ENCODE measurements at regions not wholly inside any gene's neighbourhood (a gene's known extent, or its start where the extent isn't known, plus 50 kb on each side); places are given as distances from the start of the nearest gene placed in this dataset.
"Not testable (repeated sequence)": the region's sequence is repeated elsewhere in the genome, so short reads cannot be mapped to it uniquely, and the experiment has no call there.

- Histone ChIP-seq H3K4me3 (no peak overlapping the region), H3K4me1 (peaks cover 0 to 11% (median 8%) of the 10 kb centered on the region in 4 donors), H3K9me3 (peaks cover 0 to 10% (median 8%) of the 10 kb centered on the region in 4 donors), H3K27me3 (peaks cover 0 to 49% (median 3%) of the 10 kb centered on the region in 4 donors), H3K27ac (replicated peaks in 1 of 4) (no peak overlapping the region), H3K36me3 (no peaks in the 10 kb centered on the region)
- WGBS, result 86% methylated on average over 4 of the region's 4 CpGs
- intact Hi-C loops (cut with DNase I), result no loop called here
- no peak for TF ChIP-seq POLR2AphosphoS5 (IDR thresholded peaks at IDR 0.05)
- peak; percentile 79 for DNase-seq (ENCODE audit: extremely low spot score)
Measured at GRCh38 chr1:29801003-29801402, 564.7 kb downstream of the PTPRU start.

GRCh38 chr1:29800522-29800956 lies 564.2 kb downstream of the PTPRU start:
- Histone ChIP-seq H3K9me3 (peaks cover 0 to 14% (median 13%) of the 10 kb centered on the region in 4 donors), H3K4me3 (no peak overlapping the region), H3K27ac (replicated peaks in 1 of 4) (no peak overlapping the region), H3K4me1 (peaks cover 0 to 11% (median 8%) of the 10 kb centered on the region in 4 donors), H3K36me3 (no peaks in the 10 kb centered on the region), H3K27me3 (peaks cover 0 to 49% (median 3%) of the 10 kb centered on the region in 4 donors)
- peak; percentile 86 for DNase-seq (ENCODE audit: extremely low spot score)
- WGBS, result 87% methylated on average over 6 of the region's 6 CpGs
- no peak for TF ChIP-seq CTCF (IDR thresholded peaks at IDR 0.05)
- no peak for TF ChIP-seq POLR2AphosphoS5 (IDR thresholded peaks at IDR 0.05)
- TF ChIP-seq EP300 (IDR thresholded peaks at IDR 0.05), result no peak
- TF ChIP-seq POLR2A (IDR thresholded peaks at IDR 0.05; ENCODE audit: low read depth), result no peak
- intact Hi-C loops (cut with DNase I), result no loop called here

GRCh38 chr1:29800120-29800519 lies 563.8 kb downstream of the PTPRU start:
- Histone ChIP-seq H3K27me3 (peaks cover 0 to 46% (median 3%) of the 10 kb centered on the region in 4 donors), H3K36me3 (no peaks in the 10 kb centered on the region), H3K4me3 (no peak overlapping the region), H3K27ac (replicated peaks in 1 of 4) (no peak overlapping the region), H3K9me3 (peaks cover 0 to 19% (median 17%) of the 10 kb centered on the region in 4 donors), H3K4me1 (peaks cover 0 to 11% (median 8%) of the 10 kb centered on the region in 4 donors)
- intact Hi-C loops (cut with DNase I), result no loop called here
- DNase-seq (ENCODE audit: extremely low spot score), result peak; percentile 89
- 93% methylated on average over 5 of the region's 5 CpGs for WGBS
- TF ChIP-seq POLR2AphosphoS5 (IDR thresholded peaks at IDR 0.05) (no peak), EP300 (IDR thresholded peaks at IDR 0.05) (no peak), POLR2A (IDR thresholded peaks at IDR 0.05; ENCODE audit: low read depth) (no peak), CTCF (IDR thresholded peaks at IDR 0.05) (no peak)

GRCh38 chr1:29798699-29799566 lies 562.6 kb downstream of the PTPRU start:
- WGBS, result 82% methylated on average over 13 of the region's 13 CpGs
- TF ChIP-seq CTCF (IDR thresholded peaks at IDR 0.05) (no peak), EP300 (IDR thresholded peaks at IDR 0.05) (no peak), POLR2AphosphoS5 (IDR thresholded peaks at IDR 0.05) (no peak), POLR2A (IDR thresholded peaks at IDR 0.05; ENCODE audit: low read depth) (no peak)
- peak; percentile 89 for DNase-seq (ENCODE audit: extremely low spot score)
- intact Hi-C loops (cut with DNase I), result loop anchor here (10.0 kb wide), 1 partner anchor 286 kb away; no protein-coding TSS in a partner anchor
- H3K4me3 ChIP-seq, result no peak overlapping the region
- peaks cover 0 to 38% (median 3%) of the 10 kb centered on the region in 4 donors for H3K27me3 ChIP-seq
- H3K27ac ChIP-seq (replicated peaks in 1 of 4), result no peak overlapping the region
- H3K36me3 ChIP-seq, result no peaks in the 10 kb centered on the region
- H3K9me3 ChIP-seq, result peaks cover 0 to 21% (median 18%) of the 10 kb centered on the region in 4 donors
- H3K4me1 ChIP-seq, result peaks cover 0 to 11% (median 8%) of the 10 kb centered on the region in 4 donors

- Histone ChIP-seq H3K9me3 (peaks cover 0 to 21% (median 18%) of the 10 kb centered on the region in 4 donors), H3K27me3 (peaks cover 0 to 31% (median 1%) of the 10 kb centered on the region in 4 donors)
- not testable (repeated sequence) for H3K36me3 ChIP-seq; DNase-seq (ENCODE audit: extremely low spot score); H3K27ac ChIP-seq (replicated peaks in 1 of 4); H3K4me1 ChIP-seq; H3K4me3 ChIP-seq
- intact Hi-C loops (cut with DNase I), result loop anchor here (10.0 kb wide), 1 partner anchor 288 kb away; no protein-coding TSS in a partner anchor
- WGBS, result 100% methylated on average over 1 of the region's 1 CpG
Measured at GRCh38 chr1:29797125-29797524, 560.8 kb downstream of the PTPRU start.

- not testable (repeated sequence) for H3K4me3 ChIP-seq; H3K27ac ChIP-seq (replicated peaks in 1 of 4); H3K36me3 ChIP-seq; H3K4me1 ChIP-seq
- 84% methylated on average over 2 of the region's 2 CpGs for WGBS
- intact Hi-C loops (cut with DNase I), result loop anchor here (10.0 kb wide), 1 partner anchor 289 kb away; no protein-coding TSS in a partner anchor
- Histone ChIP-seq H3K9me3 (peaks cover 0 to 21% (median 18%) of the 10 kb centered on the region in 4 donors), H3K27me3 (peaks cover 0 to 36% (median 0%) of the 10 kb centered on the region in 4 donors)
- DNase-seq (ENCODE audit: extremely low spot score), result peak; percentile 72
Measured at GRCh38 chr1:29795965-29796364, 559.6 kb downstream of the PTPRU start.

Measured in esophagus muscularis mucosa (tissue), 4 donors.